Prostate gland (tissue), 2 donors: ENCODE measurements at regions not wholly inside any gene's neighbourhood (a gene's known extent, or its start where the extent isn't known, plus 50 kb on each side); places are given as distances from the start of the nearest gene placed in this dataset.

Source experiments
- POLR2AphosphoS5 ChIP-seq: sonication (generic); formaldehyde crosslinking; IDR thresholded peaks from one replicate; pipeline ENCODE4 v1.6.1; 2017; ENCODE audit warnings: antibody characterized with exemption
- TF ChIP-seq, protein P1 (sequence below), 4 experiments: fragments of 200-600 bp in 2 of 4; fragments of 450-650 bp in 2 of 4; sonication (generic) in 2 of 4; IDR thresholded peaks; 1 replicate in 3 of 4; 2 replicates in 1 of 4; pipeline ENCODE4 v1.5.1; 2016 to 2019; ENCODE audit warnings: antibody characterized with exemption in 4 of 4, mild to moderate bottlenecking in 2 of 4, moderate library complexity in 2 of 4

DNA sequence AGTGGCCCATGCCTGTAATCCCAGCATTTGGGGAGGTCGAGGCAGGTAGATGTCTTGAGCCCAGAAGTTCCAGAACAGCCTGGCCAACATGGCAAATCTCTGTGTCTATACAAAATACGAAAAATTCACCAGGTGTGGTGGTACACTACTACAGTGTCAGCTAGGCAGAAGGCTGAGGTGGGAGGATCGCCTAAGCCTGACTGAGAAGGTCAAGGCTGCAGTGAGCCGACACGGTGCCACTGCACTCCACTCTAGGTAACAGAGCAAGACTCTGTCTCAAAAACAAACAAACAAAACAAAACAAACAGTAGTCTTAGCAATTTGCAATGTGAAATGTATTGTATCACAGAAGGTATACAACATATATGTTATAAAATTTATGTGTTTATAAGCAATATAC lies 348.0 kb downstream of the SEMA3D start:
- TF ChIP-seq, protein P1, sequence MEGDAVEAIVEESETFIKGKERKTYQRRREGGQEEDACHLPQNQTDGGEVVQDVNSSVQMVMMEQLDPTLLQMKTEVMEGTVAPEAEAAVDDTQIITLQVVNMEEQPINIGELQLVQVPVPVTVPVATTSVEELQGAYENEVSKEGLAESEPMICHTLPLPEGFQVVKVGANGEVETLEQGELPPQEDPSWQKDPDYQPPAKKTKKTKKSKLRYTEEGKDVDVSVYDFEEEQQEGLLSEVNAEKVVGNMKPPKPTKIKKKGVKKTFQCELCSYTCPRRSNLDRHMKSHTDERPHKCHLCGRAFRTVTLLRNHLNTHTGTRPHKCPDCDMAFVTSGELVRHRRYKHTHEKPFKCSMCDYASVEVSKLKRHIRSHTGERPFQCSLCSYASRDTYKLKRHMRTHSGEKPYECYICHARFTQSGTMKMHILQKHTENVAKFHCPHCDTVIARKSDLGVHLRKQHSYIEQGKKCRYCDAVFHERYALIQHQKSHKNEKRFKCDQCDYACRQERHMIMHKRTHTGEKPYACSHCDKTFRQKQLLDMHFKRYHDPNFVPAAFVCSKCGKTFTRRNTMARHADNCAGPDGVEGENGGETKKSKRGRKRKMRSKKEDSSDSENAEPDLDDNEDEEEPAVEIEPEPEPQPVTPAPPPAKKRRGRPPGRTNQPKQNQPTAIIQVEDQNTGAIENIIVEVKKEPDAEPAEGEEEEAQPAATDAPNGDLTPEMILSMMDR (IDR thresholded peaks at IDR 0.05), result no peak
- no peak for TF ChIP-seq POLR2AphosphoS5
